ENCODE measurements at regions not wholly inside any gene's neighbourhood (a gene's known extent, or its start where the extent isn't known, plus 50 kb on each side); places are given as distances from the start of the nearest gene placed in this dataset.

DNA sequence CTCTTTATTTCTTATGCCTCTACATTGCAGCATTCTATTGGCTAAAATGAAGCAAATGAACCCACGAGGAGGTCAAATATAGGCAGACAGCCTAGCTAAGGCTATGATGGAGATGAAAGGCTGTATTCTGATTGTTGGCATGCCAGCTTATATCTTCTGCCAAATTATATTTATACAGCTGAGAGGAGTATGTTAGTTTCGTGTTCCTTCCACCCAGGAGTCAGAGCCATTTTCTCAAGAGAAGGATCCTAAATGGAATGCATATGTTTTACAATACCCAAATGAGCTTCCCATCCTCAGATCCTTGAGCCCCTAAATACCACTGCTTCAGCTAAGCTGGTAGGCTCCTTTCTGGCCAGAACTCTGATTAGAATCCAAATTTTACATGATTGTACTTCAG is 178.4 kb upstream of the HDDC2 start:
- Mint-ChIP-seq H3K9me3 (ENCODE audit: low read depth, unreplicated experiment) (no peaks in the 10 kb centered on the region), H3K4me3 (ENCODE audit: low read depth, unreplicated experiment) (no peak overlapping the region), H3K27me3 (ENCODE audit: unreplicated experiment) (peaks cover 40% of the 10 kb centered on the region), H3K4me1 (ENCODE audit: low read depth, unreplicated experiment) (no peaks in the 10 kb centered on the region), H3K27ac (ENCODE audit: unreplicated experiment) (no peak overlapping the region), H3K36me3 (ENCODE audit: insufficient read depth, unreplicated experiment) (no peaks in the 10 kb centered on the region)
- intact Hi-C loops (cut with micrococcal nuclease; ENCODE audit: unreplicated experiment) = no loop called here
- DNase-seq = no peak
- BruUV-seq (replicated peaks) = no TSS peak
- CTCF ChIA-PET = interaction anchor here (0.6 kb wide), 1 partner anchor 71 kb away, joined by 3 read pairs; no protein-coding TSS in a partner anchor
- TF ChIP-seq CTCF (IDR thresholded peaks at IDR 0.05; ENCODE audit: unreplicated experiment) = no peak

GRCh38 chr6:125480571-125480970 is 178.8 kb upstream of the HDDC2 start:
- no peaks in the 10 kb centered on the region for H3K4me1 Mint-ChIP-seq (ENCODE audit: low read depth, unreplicated experiment)
- H3K9me3 Mint-ChIP-seq (ENCODE audit: low read depth, unreplicated experiment) = no peaks in the 10 kb centered on the region
- no peak overlapping the region for H3K4me3 Mint-ChIP-seq (ENCODE audit: low read depth, unreplicated experiment)
- H3K27ac Mint-ChIP-seq (ENCODE audit: unreplicated experiment) = no peak overlapping the region
- no peak for TF ChIP-seq CTCF (IDR thresholded peaks at IDR 0.05; ENCODE audit: unreplicated experiment)
- DNase-seq = no peak
- H3K27me3 Mint-ChIP-seq (ENCODE audit: unreplicated experiment) = peaks cover 44% of the 10 kb centered on the region
- intact Hi-C loops (cut with micrococcal nuclease; ENCODE audit: unreplicated experiment) = no loop called here
- CTCF ChIA-PET = interaction anchor here (0.6 kb wide), 1 partner anchor 71 kb away, joined by 3 read pairs; no protein-coding TSS in a partner anchor
- no peaks in the 10 kb centered on the region for H3K36me3 Mint-ChIP-seq (ENCODE audit: insufficient read depth, unreplicated experiment)
- no TSS peak for BruUV-seq (replicated peaks)

DNA sequence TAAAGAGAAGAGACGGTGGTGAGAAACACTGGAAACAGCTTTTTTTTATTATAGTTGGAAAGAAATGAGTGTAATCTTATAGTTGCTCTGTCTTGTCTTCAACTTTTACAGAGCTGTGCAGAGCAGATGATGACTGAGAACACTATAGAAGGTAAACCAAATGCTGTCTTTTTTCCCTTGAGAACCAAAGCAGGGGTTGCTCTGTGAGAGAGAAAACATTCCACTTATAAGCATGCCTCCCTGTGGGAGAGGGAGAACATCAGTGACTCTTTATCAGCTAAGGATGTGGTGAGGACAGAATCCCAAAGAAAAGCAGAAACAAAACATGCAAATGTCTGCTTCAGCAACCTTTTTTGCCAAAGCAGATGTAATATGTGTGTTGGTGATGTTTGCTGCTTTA is 179.3 kb upstream of the HDDC2 start:
- no peaks in the 10 kb centered on the region for H3K36me3 Mint-ChIP-seq (ENCODE audit: insufficient read depth, unreplicated experiment)
- peaks cover 49% of the 10 kb centered on the region for H3K27me3 Mint-ChIP-seq (ENCODE audit: unreplicated experiment)
- no peaks in the 10 kb centered on the region for H3K9me3 Mint-ChIP-seq (ENCODE audit: low read depth, unreplicated experiment)
- H3K27ac Mint-ChIP-seq (ENCODE audit: unreplicated experiment) = no peak overlapping the region
- TF ChIP-seq CTCF (IDR thresholded peaks at IDR 0.05; ENCODE audit: unreplicated experiment) = no peak
- BruUV-seq (replicated peaks) = no TSS peak
- no peak for DNase-seq
- intact Hi-C loops (cut with micrococcal nuclease; ENCODE audit: unreplicated experiment) = no loop called here
- H3K4me1 Mint-ChIP-seq (ENCODE audit: low read depth, unreplicated experiment) = no peaks in the 10 kb centered on the region
- CTCF ChIA-PET = no interaction called here
- H3K4me3 Mint-ChIP-seq (ENCODE audit: low read depth, unreplicated experiment) = no peak overlapping the region

- BruUV-seq (replicated peaks) = no TSS peak
- Mint-ChIP-seq H3K4me1 (ENCODE audit: low read depth, unreplicated experiment) (no peaks in the 10 kb centered on the region), H3K27me3 (ENCODE audit: unreplicated experiment) (peaks cover 53% of the 10 kb centered on the region), H3K27ac (ENCODE audit: unreplicated experiment) (no peak overlapping the region), H3K4me3 (ENCODE audit: low read depth, unreplicated experiment) (no peak overlapping the region), H3K36me3 (ENCODE audit: insufficient read depth, unreplicated experiment) (no peaks in the 10 kb centered on the region), H3K9me3 (ENCODE audit: low read depth, unreplicated experiment) (no peaks in the 10 kb centered on the region)
- intact Hi-C loops (cut with micrococcal nuclease; ENCODE audit: unreplicated experiment) = no loop called here
- no peak for DNase-seq
- TF ChIP-seq CTCF (IDR thresholded peaks at IDR 0.05; ENCODE audit: unreplicated experiment) = no peak
- CTCF ChIA-PET = no interaction called here
Observed at GRCh38 chr6:125485757-125486156, 184.0 kb upstream of the HDDC2 start.

All from Calu3 (cell line).